ENCODE measurements at regions not wholly inside any gene's neighbourhood (a gene's known extent, or its start where the extent isn't known, plus 50 kb on each side); places are given as distances from the start of the nearest gene placed in this dataset.

DNA sequence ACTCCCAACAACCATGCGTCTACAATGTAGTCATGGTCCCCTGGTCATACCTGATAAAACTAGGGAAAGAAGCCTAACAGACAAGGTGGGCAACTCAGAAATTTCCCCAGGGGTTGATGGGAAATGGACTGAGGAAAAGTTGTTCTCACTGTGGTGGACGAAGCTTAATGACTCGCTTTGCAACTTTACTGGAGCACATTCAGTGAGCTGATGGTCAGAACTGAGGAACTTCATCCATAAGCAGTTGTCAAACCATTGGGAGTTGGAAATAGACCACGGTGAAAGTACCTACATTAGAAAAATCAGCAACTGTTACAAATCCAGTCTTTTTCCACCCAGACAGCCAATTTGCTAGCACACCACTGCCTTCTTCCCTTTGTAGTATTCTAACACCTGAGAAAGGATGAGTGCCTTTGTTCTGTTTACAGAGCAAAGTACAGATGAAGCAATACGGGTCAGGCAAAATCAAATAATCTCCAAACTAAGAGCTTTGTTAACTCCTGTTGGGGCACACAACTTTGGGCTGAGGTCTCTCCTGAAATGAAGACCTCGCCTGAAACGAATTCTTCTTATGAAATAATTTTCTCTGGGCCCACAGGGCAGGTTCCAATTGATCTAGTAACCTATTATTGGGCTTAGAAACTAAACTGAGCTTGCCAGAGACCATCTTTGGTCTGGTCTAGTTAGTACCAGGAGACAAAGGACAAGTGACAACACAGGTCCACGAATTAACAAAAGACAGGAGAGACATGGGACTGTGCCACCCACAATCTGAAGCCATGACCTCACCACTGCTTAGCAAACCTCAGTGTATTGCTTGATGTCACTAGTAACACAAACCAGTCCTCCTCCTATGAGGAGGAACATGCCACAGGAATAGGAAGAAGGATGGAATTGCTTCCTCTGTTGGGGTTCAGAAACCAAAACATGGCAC, 58.9 kb upstream of the NFKB1 start (continued):
- TF ChIP-seq, protein P1, sequence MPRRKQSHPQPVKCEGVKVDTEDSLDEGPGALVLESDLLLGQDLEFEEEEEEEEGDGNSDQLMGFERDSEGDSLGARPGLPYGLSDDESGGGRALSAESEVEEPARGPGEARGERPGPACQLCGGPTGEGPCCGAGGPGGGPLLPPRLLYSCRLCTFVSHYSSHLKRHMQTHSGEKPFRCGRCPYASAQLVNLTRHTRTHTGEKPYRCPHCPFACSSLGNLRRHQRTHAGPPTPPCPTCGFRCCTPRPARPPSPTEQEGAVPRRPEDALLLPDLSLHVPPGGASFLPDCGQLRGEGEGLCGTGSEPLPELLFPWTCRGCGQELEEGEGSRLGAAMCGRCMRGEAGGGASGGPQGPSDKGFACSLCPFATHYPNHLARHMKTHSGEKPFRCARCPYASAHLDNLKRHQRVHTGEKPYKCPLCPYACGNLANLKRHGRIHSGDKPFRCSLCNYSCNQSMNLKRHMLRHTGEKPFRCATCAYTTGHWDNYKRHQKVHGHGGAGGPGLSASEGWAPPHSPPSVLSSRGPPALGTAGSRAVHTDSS (CRISPR knock-in tag; conservative IDR thresholded peaks at IDR 0.05), result no peak
- TF ChIP-seq PAX8 (CRISPR knock-in tag; IDR thresholded peaks at IDR 0.05; ENCODE audit: borderline replicate concordance) (no peak), MXI1 (IDR thresholded peaks at IDR 0.05; ENCODE audit: borderline replicate concordance, low read depth, low read length) (no peak), ADNP (CRISPR knock-in tag; IDR thresholded peaks at IDR 0.05) (no peak), MEIS1 (CRISPR knock-in tag; IDR thresholded peaks at IDR 0.05; ENCODE audit: borderline replicate concordance) (no peak), ZNF331 (CRISPR knock-in tag; IDR thresholded peaks at IDR 0.05) (peak; percentile 87), ETV5 (CRISPR knock-in tag; IDR thresholded peaks at IDR 0.05; ENCODE audit: borderline replicate concordance) (peak; percentile 35; the same call in 1 of the 2 replicates), FOSL2 (CRISPR knock-in tag; IDR thresholded peaks at IDR 0.05) (peak; percentile 56), ARNT (IDR thresholded peaks at IDR 0.05) (no peak), ZNF543 (CRISPR knock-in tag; IDR thresholded peaks at IDR 0.05) (no peak), ZNF766 (CRISPR knock-in tag; IDR thresholded peaks at IDR 0.05; ENCODE audit: borderline replicate concordance) (no peak), EED (CRISPR knock-in tag; IDR thresholded peaks at IDR 0.05) (no peak), ZNF431 (CRISPR knock-in tag; IDR thresholded peaks at IDR 0.05; ENCODE audit: borderline replicate concordance, low read depth) (0 out of 2 replicates have a peak, but pooled peaks have one; percentile 25), DMAP1 (CRISPR knock-in tag; IDR thresholded peaks at IDR 0.05) (peak; percentile 66; the same call in 1 of the 2 replicates), SMYD3 (CRISPR knock-in tag; IDR thresholded peaks at IDR 0.05) (no peak), ZNF768 (CRISPR knock-in tag; IDR thresholded peaks at IDR 0.05) (no peak)
- TF ChIP-seq, protein P2, sequence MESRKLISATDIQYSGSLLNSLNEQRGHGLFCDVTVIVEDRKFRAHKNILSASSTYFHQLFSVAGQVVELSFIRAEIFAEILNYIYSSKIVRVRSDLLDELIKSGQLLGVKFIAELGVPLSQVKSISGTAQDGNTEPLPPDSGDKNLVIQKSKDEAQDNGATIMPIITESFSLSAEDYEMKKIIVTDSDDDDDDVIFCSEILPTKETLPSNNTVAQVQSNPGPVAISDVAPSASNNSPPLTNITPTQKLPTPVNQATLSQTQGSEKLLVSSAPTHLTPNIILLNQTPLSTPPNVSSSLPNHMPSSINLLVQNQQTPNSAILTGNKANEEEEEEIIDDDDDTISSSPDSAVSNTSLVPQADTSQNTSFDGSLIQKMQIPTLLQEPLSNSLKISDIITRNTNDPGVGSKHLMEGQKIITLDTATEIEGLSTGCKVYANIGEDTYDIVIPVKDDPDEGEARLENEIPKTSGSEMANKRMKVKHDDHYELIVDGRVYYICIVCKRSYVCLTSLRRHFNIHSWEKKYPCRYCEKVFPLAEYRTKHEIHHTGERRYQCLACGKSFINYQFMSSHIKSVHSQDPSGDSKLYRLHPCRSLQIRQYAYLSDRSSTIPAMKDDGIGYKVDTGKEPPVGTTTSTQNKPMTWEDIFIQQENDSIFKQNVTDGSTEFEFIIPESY (CRISPR knock-in tag; IDR thresholded peaks at IDR 0.05), result no peak
- TF ChIP-seq, protein P3, sequence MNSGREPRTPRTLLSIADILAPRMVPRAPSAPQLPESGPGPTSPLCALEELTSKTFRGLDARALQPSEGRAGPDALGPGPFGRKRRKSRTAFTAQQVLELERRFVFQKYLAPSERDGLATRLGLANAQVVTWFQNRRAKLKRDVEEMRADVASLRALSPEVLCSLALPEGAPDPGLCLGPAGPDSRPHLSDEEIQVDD (CRISPR knock-in tag; IDR thresholded peaks at IDR 0.05; ENCODE audit: borderline replicate concordance), result no peak
- TF ChIP-seq, protein P4, sequence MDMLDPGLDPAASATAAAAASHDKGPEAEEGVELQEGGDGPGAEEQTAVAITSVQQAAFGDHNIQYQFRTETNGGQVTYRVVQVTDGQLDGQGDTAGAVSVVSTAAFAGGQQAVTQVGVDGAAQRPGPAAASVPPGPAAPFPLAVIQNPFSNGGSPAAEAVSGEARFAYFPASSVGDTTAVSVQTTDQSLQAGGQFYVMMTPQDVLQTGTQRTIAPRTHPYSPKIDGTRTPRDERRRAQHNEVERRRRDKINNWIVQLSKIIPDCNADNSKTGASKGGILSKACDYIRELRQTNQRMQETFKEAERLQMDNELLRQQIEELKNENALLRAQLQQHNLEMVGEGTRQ (IDR thresholded peaks at IDR 0.05; ENCODE audit: low read depth, low read length), result no peak
- TF ChIP-seq, protein P4 (CRISPR knock-in tag; IDR thresholded peaks at IDR 0.05; ENCODE audit: borderline replicate concordance), result no peak
- TF ChIP-seq, protein P5, sequence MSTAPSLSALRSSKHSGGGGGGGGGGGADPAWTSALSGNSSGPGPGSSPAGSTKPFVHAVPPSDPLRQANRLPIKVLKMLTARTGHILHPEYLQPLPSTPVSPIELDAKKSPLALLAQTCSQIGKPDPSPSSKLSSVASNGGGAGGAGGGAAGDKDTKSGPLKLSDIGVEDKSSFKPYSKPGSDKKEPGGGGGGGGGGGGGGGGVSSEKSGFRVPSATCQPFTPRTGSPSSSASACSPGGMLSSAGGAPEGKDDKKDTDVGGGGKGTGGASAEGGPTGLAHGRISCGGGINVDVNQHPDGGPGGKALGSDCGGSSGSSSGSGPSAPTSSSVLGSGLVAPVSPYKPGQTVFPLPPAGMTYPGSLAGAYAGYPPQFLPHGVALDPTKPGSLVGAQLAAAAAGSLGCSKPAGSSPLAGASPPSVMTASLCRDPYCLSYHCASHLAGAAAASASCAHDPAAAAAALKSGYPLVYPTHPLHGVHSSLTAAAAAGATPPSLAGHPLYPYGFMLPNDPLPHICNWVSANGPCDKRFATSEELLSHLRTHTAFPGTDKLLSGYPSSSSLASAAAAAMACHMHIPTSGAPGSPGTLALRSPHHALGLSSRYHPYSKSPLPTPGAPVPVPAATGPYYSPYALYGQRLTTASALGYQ (CRISPR knock-in tag; IDR thresholded peaks at IDR 0.05), result peak; percentile 60; the same call in 1 of the 2 replicates

All from HepG2 (cell line).